ENCODE measurements at regions not wholly inside any gene's neighbourhood (a gene's known extent, or its start where the extent isn't known, plus 50 kb on each side); places are given as distances from the start of the nearest gene placed in this dataset.
A peak's percentile ranks its signal among the peaks of the same experiment; 100 is the strongest.

- Histone ChIP-seq H3K4me2 (ENCODE audit: insufficient read depth, low read length) (peak overlapping the region; percentile 74), H4K20me1 (ENCODE audit: insufficient read depth, low read length) (no peaks in the 10 kb centered on the region), H3K36me3 (ENCODE audit: insufficient read depth, low read length) (peaks cover 8% of the 10 kb centered on the region), H3K79me2 (ENCODE audit: insufficient read depth, low read length) (peaks cover 53% of the 10 kb centered on the region), H3K4me3 (ENCODE audit: insufficient read depth, low read length) (peak overlapping the region; percentile 82), H3K9me3 (ENCODE audit: low read depth, low read length) (no peaks in the 10 kb centered on the region), H3K27ac (ENCODE audit: low read depth, low read length) (peak overlapping the region; percentile 92), H2AFZ (ENCODE audit: low read length) (no peak overlapping the region), H3K27me3 (ENCODE audit: insufficient read depth, low read length) (no peaks in the 10 kb centered on the region), H3K4me1 (ENCODE audit: insufficient read depth, low read length) (peaks cover 26% of the 10 kb centered on the region)
- no peak for DNase-seq (ENCODE audit: insufficient read length, low spot score, missing footprints)
- no peak for TF ChIP-seq CTCF (IDR thresholded peaks at IDR 0.05; ENCODE audit: extremely low read depth, low read depth, low read length)
Observed at GRCh38 chr1:238484121-238484520, 593.4 kb upstream of the ZP4 start.

DNA sequence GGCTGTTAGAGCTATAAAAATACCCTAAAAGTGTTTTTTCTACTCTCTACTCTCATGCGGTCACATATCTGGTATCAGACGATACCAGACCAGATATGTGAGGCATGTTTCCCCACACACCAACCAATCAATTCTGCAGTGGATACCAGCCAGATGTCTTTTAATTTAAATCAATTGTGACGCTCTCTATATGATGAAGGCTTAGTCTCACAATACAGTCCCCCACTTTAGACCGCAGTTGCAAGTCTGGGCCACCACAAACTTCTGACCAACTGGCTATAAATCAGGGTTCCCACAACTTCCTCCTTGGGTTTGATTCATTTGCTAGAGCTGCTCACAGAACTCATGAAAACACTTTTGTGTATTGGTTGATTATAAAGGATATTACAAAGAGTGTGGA, 586.1 kb upstream of the ZP4 start:
- no peak overlapping the region for H3K27ac ChIP-seq (ENCODE audit: low read depth, low read length)
- no peaks in the 10 kb centered on the region for H3K9me3 ChIP-seq (ENCODE audit: low read depth, low read length)
- no peaks in the 10 kb centered on the region for H3K27me3 ChIP-seq (ENCODE audit: insufficient read depth, low read length)
- DNase-seq (ENCODE audit: insufficient read length, low spot score, missing footprints), result no peak
- H3K4me3 ChIP-seq (ENCODE audit: insufficient read depth, low read length), result no peak overlapping the region
- no peaks in the 10 kb centered on the region for H4K20me1 ChIP-seq (ENCODE audit: insufficient read depth, low read length)
- peaks cover 12% of the 10 kb centered on the region for H3K36me3 ChIP-seq (ENCODE audit: insufficient read depth, low read length)
- H3K4me1 ChIP-seq (ENCODE audit: insufficient read depth, low read length), result peaks cover 3% of the 10 kb centered on the region
- H2AFZ ChIP-seq (ENCODE audit: low read length), result no peak overlapping the region
- H3K79me2 ChIP-seq (ENCODE audit: insufficient read depth, low read length), result peaks cover 59% of the 10 kb centered on the region
- no peak for TF ChIP-seq CTCF (IDR thresholded peaks at IDR 0.05; ENCODE audit: extremely low read depth, low read depth, low read length)
- no peak overlapping the region for H3K4me2 ChIP-seq (ENCODE audit: insufficient read depth, low read length)

DNA sequence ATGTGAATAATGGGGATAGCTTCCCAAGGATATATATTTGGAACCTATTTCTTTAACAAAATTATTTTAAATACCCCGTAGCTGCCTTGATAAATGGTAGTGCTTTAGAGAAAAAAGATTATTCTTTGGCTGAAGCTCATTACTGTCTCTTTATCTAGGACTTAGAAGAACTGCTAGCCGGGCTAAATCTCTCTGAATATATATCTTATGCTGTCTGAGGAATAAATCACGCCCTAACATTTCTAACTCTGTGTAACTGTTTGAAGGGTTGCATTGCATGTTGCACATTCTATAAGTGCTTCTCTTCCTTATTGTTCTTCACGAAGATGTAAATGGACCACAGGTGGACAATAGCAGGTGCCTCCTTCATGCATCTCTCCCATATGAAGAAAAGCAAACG, 585.0 kb upstream of the ZP4 start:
- DNase-seq (ENCODE audit: insufficient read length, low spot score, missing footprints), result no peak
- Histone ChIP-seq H4K20me1 (ENCODE audit: insufficient read depth, low read length) (no peaks in the 10 kb centered on the region), H3K36me3 (ENCODE audit: insufficient read depth, low read length) (peaks cover 6% of the 10 kb centered on the region), H3K27ac (ENCODE audit: low read depth, low read length) (no peak overlapping the region), H3K4me3 (ENCODE audit: insufficient read depth, low read length) (no peak overlapping the region), H3K4me2 (ENCODE audit: insufficient read depth, low read length) (no peak overlapping the region), H2AFZ (ENCODE audit: low read length) (no peak overlapping the region), H3K79me2 (ENCODE audit: insufficient read depth, low read length) (peaks cover 51% of the 10 kb centered on the region), H3K4me1 (ENCODE audit: insufficient read depth, low read length) (peaks cover 3% of the 10 kb centered on the region), H3K9me3 (ENCODE audit: low read depth, low read length) (no peaks in the 10 kb centered on the region), H3K27me3 (ENCODE audit: insufficient read depth, low read length) (no peaks in the 10 kb centered on the region)
- TF ChIP-seq CTCF (IDR thresholded peaks at IDR 0.05; ENCODE audit: extremely low read depth, low read depth, low read length), result no peak

- H3K36me3 ChIP-seq (ENCODE audit: insufficient read depth, low read length), result peaks cover 3% of the 10 kb centered on the region
- no peak overlapping the region for H3K4me3 ChIP-seq (ENCODE audit: insufficient read depth, low read length)
- no peak overlapping the region for H3K27ac ChIP-seq (ENCODE audit: low read depth, low read length)
- no peaks in the 10 kb centered on the region for H3K9me3 ChIP-seq (ENCODE audit: low read depth, low read length)
- no peaks in the 10 kb centered on the region for H3K4me1 ChIP-seq (ENCODE audit: insufficient read depth, low read length)
- no peak for TF ChIP-seq CTCF (IDR thresholded peaks at IDR 0.05; ENCODE audit: extremely low read depth, low read depth, low read length)
- H3K27me3 ChIP-seq (ENCODE audit: insufficient read depth, low read length), result no peaks in the 10 kb centered on the region
- no peak overlapping the region for H2AFZ ChIP-seq (ENCODE audit: low read length)
- H4K20me1 ChIP-seq (ENCODE audit: insufficient read depth, low read length), result no peaks in the 10 kb centered on the region
- no peak for DNase-seq (ENCODE audit: insufficient read length, low spot score, missing footprints)
- H3K79me2 ChIP-seq (ENCODE audit: insufficient read depth, low read length), result peaks cover 43% of the 10 kb centered on the region
- no peak overlapping the region for H3K4me2 ChIP-seq (ENCODE audit: insufficient read depth, low read length)
Observed at GRCh38 chr1:238474263-238474662, 583.5 kb upstream of the ZP4 start.
